ENCODE measurements at regions not wholly inside any gene's neighbourhood (a gene's known extent, or its start where the extent isn't known, plus 50 kb on each side); places are given as distances from the start of the nearest gene placed in this dataset.

- Mint-ChIP-seq H3K27ac (ENCODE audit: unreplicated experiment) (no peak overlapping the region), H3K4me1 (ENCODE audit: low read depth, unreplicated experiment) (peaks cover 8% of the 10 kb centered on the region), H3K27me3 (ENCODE audit: insufficient read depth, unreplicated experiment) (peaks cover 5% of the 10 kb centered on the region), H3K9me3 (ENCODE audit: unreplicated experiment) (peaks cover 10% of the 10 kb centered on the region), H3K4me3 (ENCODE audit: unreplicated experiment) (no peak overlapping the region), H3K36me3 (ENCODE audit: insufficient read depth, unreplicated experiment) (no peaks in the 10 kb centered on the region)
- CTCF ChIA-PET: no interaction called here
- intact Hi-C loops (cut with micrococcal nuclease; ENCODE audit: unreplicated experiment): no loop called here
- POLR2A ChIA-PET: no interaction called here
- Histone ChIP-seq H3K4me3 (ENCODE audit: low read depth, low read length) (no peak overlapping the region), H3K27me3 (replicated peaks; ENCODE audit: control insufficient read depth, insufficient read depth, low read length) (no peaks in the 10 kb centered on the region), H3K36me3 (ENCODE audit: control insufficient read depth, insufficient read depth, low read length) (no peaks in the 10 kb centered on the region), H3K9me3 (no peaks in the 10 kb centered on the region), H3K4me1 (no peaks in the 10 kb centered on the region; the same call in 1 of the 2 replicates)
- BruUV-seq (replicated peaks): no TSS peak
- TF ChIP-seq CTCF (IDR thresholded peaks at IDR 0.05; ENCODE audit: insufficient read depth in 1 of 2, low read depth in 1 of 2, low read length in 1 of 2, severe bottlenecking in 1 of 2, unreplicated experiment in 1 of 2): no peak
- no peak for DNase-seq
Observed at GRCh38 chr5:74020503-74020902, 394.5 kb downstream of the ARHGEF28 start.

GRCh38 chr5:74019923-74020322 lies 393.9 kb downstream of the ARHGEF28 start:
- peaks cover 10% of the 10 kb centered on the region for H3K9me3 Mint-ChIP-seq (ENCODE audit: unreplicated experiment)
- no peak overlapping the region for H3K4me3 ChIP-seq (ENCODE audit: low read depth, low read length)
- DNase-seq: no peak
- BruUV-seq (replicated peaks): no TSS peak
- no peak for TF ChIP-seq CTCF (IDR thresholded peaks at IDR 0.05; ENCODE audit: insufficient read depth in 1 of 2, low read depth in 1 of 2, low read length in 1 of 2, severe bottlenecking in 1 of 2, unreplicated experiment in 1 of 2)
- intact Hi-C loops (cut with micrococcal nuclease; ENCODE audit: unreplicated experiment): no loop called here
- H3K27me3 ChIP-seq (replicated peaks; ENCODE audit: control insufficient read depth, insufficient read depth, low read length): no peaks in the 10 kb centered on the region
- peaks cover 5% of the 10 kb centered on the region for H3K4me1 Mint-ChIP-seq (ENCODE audit: low read depth, unreplicated experiment)
- no peaks in the 10 kb centered on the region for H3K9me3 ChIP-seq
- CTCF ChIA-PET: no interaction called here
- no peak overlapping the region for H3K4me3 Mint-ChIP-seq (ENCODE audit: unreplicated experiment)
- no peak overlapping the region for H3K27ac Mint-ChIP-seq (ENCODE audit: unreplicated experiment)
- peaks cover 5% of the 10 kb centered on the region for H3K27me3 Mint-ChIP-seq (ENCODE audit: insufficient read depth, unreplicated experiment)
- H3K36me3 ChIP-seq (ENCODE audit: control insufficient read depth, insufficient read depth, low read length): no peaks in the 10 kb centered on the region
- H3K36me3 Mint-ChIP-seq (ENCODE audit: insufficient read depth, unreplicated experiment): no peaks in the 10 kb centered on the region
- POLR2A ChIA-PET: no interaction called here
- no peaks in the 10 kb centered on the region for H3K4me1 ChIP-seq

- H3K4me1 ChIP-seq: no peaks in the 10 kb centered on the region
- Mint-ChIP-seq H3K27ac (ENCODE audit: unreplicated experiment) (no peak overlapping the region), H3K36me3 (ENCODE audit: insufficient read depth, unreplicated experiment) (no peaks in the 10 kb centered on the region), H3K27me3 (ENCODE audit: insufficient read depth, unreplicated experiment) (peaks cover 5% of the 10 kb centered on the region), H3K9me3 (ENCODE audit: unreplicated experiment) (peaks cover 10% of the 10 kb centered on the region), H3K4me1 (ENCODE audit: low read depth, unreplicated experiment) (peaks cover 5% of the 10 kb centered on the region), H3K4me3 (ENCODE audit: unreplicated experiment) (no peak overlapping the region)
- no peak for DNase-seq
- H3K9me3 ChIP-seq: no peaks in the 10 kb centered on the region
- ChIA-PET POLR2A (no interaction called here), CTCF (no interaction called here)
- H3K36me3 ChIP-seq (ENCODE audit: control insufficient read depth, insufficient read depth, low read length): no peaks in the 10 kb centered on the region
- H3K4me3 ChIP-seq (ENCODE audit: low read depth, low read length): no peak overlapping the region
- no peak for TF ChIP-seq CTCF (IDR thresholded peaks at IDR 0.05; ENCODE audit: insufficient read depth in 1 of 2, low read depth in 1 of 2, low read length in 1 of 2, severe bottlenecking in 1 of 2, unreplicated experiment in 1 of 2)
- intact Hi-C loops (cut with micrococcal nuclease; ENCODE audit: unreplicated experiment): no loop called here
- no TSS peak for BruUV-seq (replicated peaks)
- no peaks in the 10 kb centered on the region for H3K27me3 ChIP-seq (replicated peaks; ENCODE audit: control insufficient read depth, insufficient read depth, low read length)
Observed at GRCh38 chr5:74017786-74018211, 391.8 kb downstream of the ARHGEF28 start.
